ENCODE measurements at regions not wholly inside any gene's neighbourhood (a gene's known extent, or its start where the extent isn't known, plus 50 kb on each side); places are given as distances from the start of the nearest gene placed in this dataset.

GRCh38 chr12:66043035-66043434 lies 87.5 kb downstream of the LLPH start:
- no peak for DNase-seq

- DNase-seq = no peak
Measured at GRCh38 chr12:66041651-66042363, 88.7 kb downstream of the LLPH start.

- no peak for DNase-seq
Measured at GRCh38 chr12:66036317-66036716, 94.2 kb downstream of the LLPH start.

GRCh38 chr12:66035288-66035966 lies 95.1 kb downstream of the LLPH start:
- no peak for DNase-seq

- DNase-seq = no peak
Measured at GRCh38 chr12:66033151-66033550, 97.4 kb downstream of the LLPH start.

GRCh38 chr12:66032739-66033138 lies 97.8 kb downstream of the LLPH start:
- DNase-seq = no peak

- no peak for DNase-seq
Measured at GRCh38 chr12:66030217-66030781, 100.3 kb downstream of the LLPH start.

- DNase-seq = no peak
Measured at GRCh38 chr12:66028390-66028789, 102.2 kb downstream of the LLPH start.

GRCh38 chr12:66025477-66025876 lies 105.1 kb downstream of the LLPH start:
- DNase-seq = no peak

GRCh38 chr12:66024949-66025348 lies 105.6 kb downstream of the LLPH start:
- DNase-seq = no peak

GRCh38 chr12:66020481-66020880 lies 110.1 kb downstream of the LLPH start:
- no peak for DNase-seq

GRCh38 chr12:66017736-66018135 lies 112.8 kb downstream of the LLPH start:
- no peak for DNase-seq

All from activated CD4-positive, alpha-beta T cell treated with anti-CD3 and anti-CD28 coated beads, Interleukin-2, amount 50 U/mL, for 16 hours (primary cell).